ENCODE measurements at regions not wholly inside any gene's neighbourhood (a gene's known extent, or its start where the extent isn't known, plus 50 kb on each side); places are given as distances from the start of the nearest gene placed in this dataset.

GRCh38 chr4:179662522-179662921 is 2220.3 kb upstream of the AGA start:
- Mint-ChIP-seq H3K9me3 (ENCODE audit: unreplicated experiment) (peaks cover 12% of the 10 kb centered on the region), H3K36me3 (ENCODE audit: unreplicated experiment) (no peaks in the 10 kb centered on the region), H3K4me3 (ENCODE audit: unreplicated experiment) (no peak overlapping the region), H3K27me3 (ENCODE audit: unreplicated experiment) (peaks cover 4% of the 10 kb centered on the region), H3K27ac (ENCODE audit: unreplicated experiment) (peak overlapping the region; percentile 0), H3K4me1 (ENCODE audit: unreplicated experiment) (peaks cover 11% of the 10 kb centered on the region)
- no peak for TF ChIP-seq CTCF (IDR thresholded peaks at IDR 0.05)
- no peak for DNase-seq (ENCODE audit: extremely low spot score, unreplicated experiment)

- Mint-ChIP-seq H3K27me3 (ENCODE audit: unreplicated experiment) (no peaks in the 10 kb centered on the region), H3K36me3 (ENCODE audit: unreplicated experiment) (no peaks in the 10 kb centered on the region), H3K4me1 (ENCODE audit: unreplicated experiment) (peaks cover 11% of the 10 kb centered on the region), H3K9me3 (ENCODE audit: unreplicated experiment) (peaks cover 12% of the 10 kb centered on the region), H3K4me3 (ENCODE audit: unreplicated experiment) (no peak overlapping the region), H3K27ac (ENCODE audit: unreplicated experiment) (no peak overlapping the region)
- TF ChIP-seq CTCF (IDR thresholded peaks at IDR 0.05), result no peak
- DNase-seq (ENCODE audit: extremely low spot score, unreplicated experiment), result no peak
Measured at GRCh38 chr4:179663641-179664429, 2221.6 kb upstream of the AGA start.

GRCh38 chr4:179664430-179665027 is 2222.3 kb upstream of the AGA start:
- H3K4me1 Mint-ChIP-seq (ENCODE audit: unreplicated experiment), result peaks cover 11% of the 10 kb centered on the region
- H3K36me3 Mint-ChIP-seq (ENCODE audit: unreplicated experiment), result no peaks in the 10 kb centered on the region
- peaks cover under 1% of the 10 kb centered on the region for H3K27me3 Mint-ChIP-seq (ENCODE audit: unreplicated experiment)
- no peak overlapping the region for H3K27ac Mint-ChIP-seq (ENCODE audit: unreplicated experiment)
- no peak overlapping the region for H3K4me3 Mint-ChIP-seq (ENCODE audit: unreplicated experiment)
- DNase-seq (ENCODE audit: extremely low spot score, unreplicated experiment), result no peak
- no peak for TF ChIP-seq CTCF (IDR thresholded peaks at IDR 0.05)
- peaks cover 12% of the 10 kb centered on the region for H3K9me3 Mint-ChIP-seq (ENCODE audit: unreplicated experiment)

GRCh38 chr4:179666226-179666625 is 2224.0 kb upstream of the AGA start:
- Mint-ChIP-seq H3K27ac (ENCODE audit: unreplicated experiment) (no peak overlapping the region), H3K4me1 (ENCODE audit: unreplicated experiment) (peaks cover 11% of the 10 kb centered on the region), H3K36me3 (ENCODE audit: unreplicated experiment) (no peaks in the 10 kb centered on the region), H3K9me3 (ENCODE audit: unreplicated experiment) (peaks cover 6% of the 10 kb centered on the region), H3K4me3 (ENCODE audit: unreplicated experiment) (no peak overlapping the region), H3K27me3 (ENCODE audit: unreplicated experiment) (peaks cover 3% of the 10 kb centered on the region)
- no peak for TF ChIP-seq CTCF (IDR thresholded peaks at IDR 0.05)
- no peak for DNase-seq (ENCODE audit: extremely low spot score, unreplicated experiment)

GRCh38 chr4:179671609-179672008 is 2229.4 kb upstream of the AGA start:
- H3K27me3 Mint-ChIP-seq (ENCODE audit: unreplicated experiment), result peaks cover 3% of the 10 kb centered on the region
- H3K4me3 Mint-ChIP-seq (ENCODE audit: unreplicated experiment), result no peak overlapping the region
- no peak overlapping the region for H3K27ac Mint-ChIP-seq (ENCODE audit: unreplicated experiment)
- DNase-seq (ENCODE audit: extremely low spot score, unreplicated experiment), result no peak
- H3K4me1 Mint-ChIP-seq (ENCODE audit: unreplicated experiment), result peaks cover 2% of the 10 kb centered on the region
- peaks cover 2% of the 10 kb centered on the region for H3K36me3 Mint-ChIP-seq (ENCODE audit: unreplicated experiment)
- no peak for TF ChIP-seq CTCF (IDR thresholded peaks at IDR 0.05)
- peaks cover 9% of the 10 kb centered on the region for H3K9me3 Mint-ChIP-seq (ENCODE audit: unreplicated experiment)

Measured in osteocyte (in vitro differentiated cells).